Stimulated activated CD4-positive, alpha-beta T cell treated with anti-CD3 and anti-CD28 coated beads, Interleukin-15, amount 100 ng/mL, for 48 hours (primary cell): ENCODE measurements at regions not wholly inside any gene's neighbourhood (a gene's known extent, or its start where the extent isn't known, plus 50 kb on each side); places are given as distances from the start of the nearest gene placed in this dataset.

Experiments
- DNase-seq, 2 donors: peaks; one replicate each; pipeline ENCODE4 v3.0.0-alpha.2; 2020; ENCODE audit warnings: low read depth in 2 of 2

- DNase-seq: no peak
Observed at GRCh38 chr10:78247821-78248220, 214.2 kb downstream of the RPS24 start.

GRCh38 chr10:78248651-78249464 lies 215.2 kb downstream of the RPS24 start:
- DNase-seq: no peak

GRCh38 chr10:78249690-78250089 lies 216.0 kb downstream of the RPS24 start:
- no peak for DNase-seq

- DNase-seq: no peak
Observed at GRCh38 chr10:78250313-78251015, 216.8 kb downstream of the RPS24 start.

GRCh38 chr10:78251016-78251385 lies 217.3 kb downstream of the RPS24 start:
- DNase-seq: no peak

- no peak for DNase-seq
Observed at GRCh38 chr10:78252286-78252685, 218.6 kb downstream of the RPS24 start.

- DNase-seq: no peak
Observed at GRCh38 chr10:78253063-78253853, 219.6 kb downstream of the RPS24 start.

- DNase-seq: no peak
Observed at GRCh38 chr10:78254013-78254412, 220.3 kb downstream of the RPS24 start.

GRCh38 chr10:78255214-78255613 lies 221.6 kb downstream of the RPS24 start:
- DNase-seq: no peak

- no peak for DNase-seq
Observed at GRCh38 chr10:78255796-78256638, 222.4 kb downstream of the RPS24 start.

- no peak for DNase-seq
Observed at GRCh38 chr10:78258323-78259030, 224.8 kb downstream of the RPS24 start.

GRCh38 chr10:78259391-78259790 lies 225.7 kb downstream of the RPS24 start:
- DNase-seq: no peak

GRCh38 chr10:78260141-78260540 lies 226.5 kb downstream of the RPS24 start:
- DNase-seq: no peak

GRCh38 chr10:78260680-78261079 lies 227.0 kb downstream of the RPS24 start:
- DNase-seq: no peak

- no peak for DNase-seq
Observed at GRCh38 chr10:78261291-78261690, 227.6 kb downstream of the RPS24 start.

- DNase-seq: no peak
Observed at GRCh38 chr10:78262860-78263259, 229.2 kb downstream of the RPS24 start.

GRCh38 chr10:78263521-78263988 lies 229.9 kb downstream of the RPS24 start:
- DNase-seq: no peak

GRCh38 chr10:78264361-78264760 lies 230.7 kb downstream of the RPS24 start:
- DNase-seq: no peak

- no peak for DNase-seq
Observed at GRCh38 chr10:78266741-78267469, 233.2 kb downstream of the RPS24 start.

GRCh38 chr10:78267598-78267997 lies 233.9 kb downstream of the RPS24 start:
- DNase-seq: no peak
